ENCODE measurements at regions not wholly inside any gene's neighbourhood (a gene's known extent, or its start where the extent isn't known, plus 50 kb on each side); places are given as distances from the start of the nearest gene placed in this dataset.

GRCh38 chr11:128367573-128367972, 219.8 kb downstream of the ETS1 start:
- TF ChIP-seq RXRA (IDR thresholded peaks at IDR 0.05; ENCODE audit: borderline replicate concordance, low read depth) (no peak), TCF12 (IDR thresholded peaks at IDR 0.05) (no peak), REST (IDR thresholded peaks at IDR 0.05; ENCODE audit: low read depth, low read length) (no peak), USF1 (IDR thresholded peaks at IDR 0.05; ENCODE audit: borderline replicate concordance, low read depth) (no peak), TEAD4 (IDR thresholded peaks at IDR 0.05; ENCODE audit: borderline replicate concordance, insufficient read depth) (no peak), CHD2 (IDR thresholded peaks at IDR 0.05; ENCODE audit: low read length, partially characterized antibody) (no peak), SIN3A (IDR thresholded peaks at IDR 0.05; ENCODE audit: borderline replicate concordance, low read depth, low read length) (no peak), USF2 (IDR thresholded peaks at IDR 0.05; ENCODE audit: borderline replicate concordance, low read depth, low read length) (no peak), RCOR1 (IDR thresholded peaks at IDR 0.05; ENCODE audit: low read length) (no peak), NFIC (IDR thresholded peaks at IDR 0.05; ENCODE audit: borderline replicate concordance) (no peak), RFX5 (IDR thresholded peaks at IDR 0.05; ENCODE audit: low read length) (no peak), EP300 (IDR thresholded peaks at IDR 0.05; ENCODE audit: borderline replicate concordance in 1 of 2, low read depth in 1 of 2, low read length in 1 of 2) (no peak), FOSL2 (IDR thresholded peaks at IDR 0.05; ENCODE audit: borderline replicate concordance, low read depth) (no peak), ELF1 (IDR thresholded peaks at IDR 0.05) (no peak), EZH2phosphoT487 (IDR thresholded peaks at IDR 0.05; ENCODE audit: borderline replicate concordance, low read depth) (no peak), MAX (IDR thresholded peaks at IDR 0.05; ENCODE audit: low read depth) (no peak), GABPA (IDR thresholded peaks at IDR 0.05; ENCODE audit: low read depth) (no peak), FOXM1 (IDR thresholded peaks at IDR 0.05; ENCODE audit: low read depth) (no peak)
- Histone ChIP-seq H3K27ac (ENCODE audit: low read depth in 2 of 2, low read length in 1 of 2) (no peak overlapping the region), H3K79me2 (ENCODE audit: insufficient read depth) (no peaks in the 10 kb centered on the region), H3K9me2 (no peaks in the 10 kb centered on the region), H3K9ac (no peak overlapping the region), H3F3A (replicated peaks; ENCODE audit: insufficient read depth) (no peaks in the 10 kb centered on the region), H3K27me3 (ENCODE audit: insufficient read depth) (no peaks in the 10 kb centered on the region), H3K4me3 (ENCODE audit: low read depth in 2 of 2, low read length in 1 of 2) (no peak overlapping the region), H3K9me3 (no peaks in the 10 kb centered on the region), H3K4me2 (no peak overlapping the region), H3K4me1 (ENCODE audit: control insufficient read depth in 1 of 2, insufficient read depth in 2 of 2, low read depth in 1 of 2, low read length in 1 of 2) (peaks cover 0 to 7% of the 10 kb centered on the region in 2 experiments; a peak in 2 of 4 replicates), H4K20me1 (ENCODE audit: insufficient read depth) (no peaks in the 10 kb centered on the region), H2AFZ (ENCODE audit: low read depth) (no peak overlapping the region), H3K36me3 (replicated peaks in 1 of 2; ENCODE audit: control insufficient read depth in 1 of 2, insufficient read depth in 2 of 2, low read length in 1 of 2) (no peaks in the 10 kb centered on the region)
- no peak for DNase-seq
- ChIA-PET POLR2A (no interaction called here), CTCF (interaction anchor here (0.7 to 1.6 kb wide), 6 partner anchors 9 to 265 kb away, joined by 3 to 7 read pairs (median 4); no protein-coding TSS in a partner anchor)
- WGBS (ENCODE audit: low lambda C conversion rate): 68% methylated on average over 10 of the region's 10 CpGs

All from SK-N-SH (cell line).